GM21619 (cell line): ENCODE measurements at regions not wholly inside any gene's neighbourhood (a gene's known extent, or its start where the extent isn't known, plus 50 kb on each side); places are given as distances from the start of the nearest gene placed in this dataset.
"Not testable (repeated sequence)": the region's sequence is repeated elsewhere in the genome, so short reads cannot be mapped to it uniquely, and the experiment has no call there.

Experiments
- ATAC-seq: cut with Tn5 transposase; IDR thresholded peaks from one replicate; pipeline ENCODE4 v1.9.1; 2021; ENCODE audit not compliant: unreplicated experiment

GRCh38 chr10:48102410-48103146, 103.0 kb upstream of the FAM25C start:
- ATAC-seq: not testable (repeated sequence)

GRCh38 chr10:48098854-48099253, 99.3 kb upstream of the FAM25C start:
- ATAC-seq: not testable (repeated sequence)

- not testable (repeated sequence) for ATAC-seq
Observed at GRCh38 chr10:48090706-48091105, 91.1 kb upstream of the FAM25C start.

- not testable (repeated sequence) for ATAC-seq
Observed at GRCh38 chr10:48088087-48088486, 88.5 kb upstream of the FAM25C start.

GRCh38 chr10:48084446-48084845, 84.9 kb upstream of the FAM25C start:
- not testable (repeated sequence) for ATAC-seq

GRCh38 chr10:48071228-48071627, 71.6 kb upstream of the FAM25C start:
- not testable (repeated sequence) for ATAC-seq

- peak; percentile 89 for ATAC-seq
Observed at GRCh38 chr10:48063944-48064625, 64.5 kb upstream of the FAM25C start.

- ATAC-seq: not testable (repeated sequence)
Observed at GRCh38 chr10:48055395-48055794, 55.8 kb upstream of the FAM25C start.
